ENCODE measurements at regions not wholly inside any gene's neighbourhood (a gene's known extent, or its start where the extent isn't known, plus 50 kb on each side); places are given as distances from the start of the nearest gene placed in this dataset.

DNA sequence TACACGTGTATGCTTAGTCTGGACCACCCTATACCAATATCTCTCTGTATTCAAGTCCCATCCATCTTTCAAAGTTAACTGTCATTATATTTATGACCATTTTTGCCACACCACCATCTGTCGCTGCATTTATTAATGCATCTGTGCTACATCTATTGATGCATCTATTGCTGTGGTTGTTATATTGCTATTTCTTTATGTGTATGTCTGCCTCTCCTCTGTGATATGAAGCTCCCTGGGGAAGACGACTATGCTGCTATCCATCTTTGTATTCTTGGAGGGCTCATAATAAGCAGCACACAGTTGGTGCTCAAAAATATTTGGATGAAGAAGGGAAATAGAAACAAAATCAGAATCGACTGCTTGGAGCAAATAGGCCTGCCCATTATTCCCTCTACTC, 357.6 kb downstream of the RPS29 start:
- TF ChIP-seq, protein P1, sequence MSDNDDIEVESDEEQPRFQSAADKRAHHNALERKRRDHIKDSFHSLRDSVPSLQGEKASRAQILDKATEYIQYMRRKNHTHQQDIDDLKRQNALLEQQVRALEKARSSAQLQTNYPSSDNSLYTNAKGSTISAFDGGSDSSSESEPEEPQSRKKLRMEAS (IDR thresholded peaks at IDR 0.05): no peak
- no peak for TF ChIP-seq YY1 (IDR thresholded peaks at IDR 0.05)
- TF ChIP-seq EGR1 (IDR thresholded peaks at IDR 0.05; ENCODE audit: low read depth in 2 of 2): no peak
- TF ChIP-seq TAF1 (conservative IDR thresholded peaks at IDR 0.05): no peak
- TF ChIP-seq JUND (IDR thresholded peaks at IDR 0.05): no peak
- TF ChIP-seq FOXA1 (IDR thresholded peaks at IDR 0.05): no peak
- TF ChIP-seq HNF4G (IDR thresholded peaks at IDR 0.05): no peak

DNA sequence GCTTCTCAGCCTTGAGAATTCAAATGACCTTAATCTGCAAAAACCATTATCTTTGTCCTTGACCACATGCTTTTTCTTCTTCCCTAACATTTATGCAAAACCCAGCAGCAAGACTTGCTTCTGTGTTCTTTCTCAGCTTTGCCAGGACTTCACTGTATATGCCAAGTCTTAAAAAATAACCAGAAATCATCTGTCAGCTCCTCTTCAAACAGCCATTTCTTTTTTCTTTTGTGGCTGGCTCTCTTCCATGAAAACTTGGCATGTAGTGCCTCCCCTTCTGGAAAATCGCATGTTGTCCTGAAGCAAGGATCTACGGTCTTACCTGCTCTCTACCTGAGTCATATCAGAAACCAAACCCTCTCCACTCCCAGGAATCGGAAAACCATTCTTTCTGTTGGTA, 364.9 kb downstream of the RPS29 start:
- WGBS: 85% methylated on average over 3 of the region's 3 CpGs
- no peak for TF ChIP-seq EGR1 (IDR thresholded peaks at IDR 0.05; ENCODE audit: low read depth in 2 of 2)
- TF ChIP-seq FOXA1 (IDR thresholded peaks at IDR 0.05): no peak
- TF ChIP-seq, protein P2, sequence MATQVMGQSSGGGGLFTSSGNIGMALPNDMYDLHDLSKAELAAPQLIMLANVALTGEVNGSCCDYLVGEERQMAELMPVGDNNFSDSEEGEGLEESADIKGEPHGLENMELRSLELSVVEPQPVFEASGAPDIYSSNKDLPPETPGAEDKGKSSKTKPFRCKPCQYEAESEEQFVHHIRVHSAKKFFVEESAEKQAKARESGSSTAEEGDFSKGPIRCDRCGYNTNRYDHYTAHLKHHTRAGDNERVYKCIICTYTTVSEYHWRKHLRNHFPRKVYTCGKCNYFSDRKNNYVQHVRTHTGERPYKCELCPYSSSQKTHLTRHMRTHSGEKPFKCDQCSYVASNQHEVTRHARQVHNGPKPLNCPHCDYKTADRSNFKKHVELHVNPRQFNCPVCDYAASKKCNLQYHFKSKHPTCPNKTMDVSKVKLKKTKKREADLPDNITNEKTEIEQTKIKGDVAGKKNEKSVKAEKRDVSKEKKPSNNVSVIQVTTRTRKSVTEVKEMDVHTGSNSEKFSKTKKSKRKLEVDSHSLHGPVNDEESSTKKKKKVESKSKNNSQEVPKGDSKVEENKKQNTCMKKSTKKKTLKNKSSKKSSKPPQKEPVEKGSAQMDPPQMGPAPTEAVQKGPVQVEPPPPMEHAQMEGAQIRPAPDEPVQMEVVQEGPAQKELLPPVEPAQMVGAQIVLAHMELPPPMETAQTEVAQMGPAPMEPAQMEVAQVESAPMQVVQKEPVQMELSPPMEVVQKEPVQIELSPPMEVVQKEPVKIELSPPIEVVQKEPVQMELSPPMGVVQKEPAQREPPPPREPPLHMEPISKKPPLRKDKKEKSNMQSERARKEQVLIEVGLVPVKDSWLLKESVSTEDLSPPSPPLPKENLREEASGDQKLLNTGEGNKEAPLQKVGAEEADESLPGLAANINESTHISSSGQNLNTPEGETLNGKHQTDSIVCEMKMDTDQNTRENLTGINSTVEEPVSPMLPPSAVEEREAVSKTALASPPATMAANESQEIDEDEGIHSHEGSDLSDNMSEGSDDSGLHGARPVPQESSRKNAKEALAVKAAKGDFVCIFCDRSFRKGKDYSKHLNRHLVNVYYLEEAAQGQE (IDR thresholded peaks at IDR 0.05): no peak
- no peak for TF ChIP-seq NR2F2 (IDR thresholded peaks at IDR 0.05)
- no peak for TF ChIP-seq JUND (IDR thresholded peaks at IDR 0.05)
- TF ChIP-seq RXRA (IDR thresholded peaks at IDR 0.05): no peak
- no peak for TF ChIP-seq YY1 (IDR thresholded peaks at IDR 0.05)
- TF ChIP-seq SP1 (IDR thresholded peaks at IDR 0.05): no peak
- TF ChIP-seq HNF4G (IDR thresholded peaks at IDR 0.05): no peak
- TF ChIP-seq, protein P3, sequence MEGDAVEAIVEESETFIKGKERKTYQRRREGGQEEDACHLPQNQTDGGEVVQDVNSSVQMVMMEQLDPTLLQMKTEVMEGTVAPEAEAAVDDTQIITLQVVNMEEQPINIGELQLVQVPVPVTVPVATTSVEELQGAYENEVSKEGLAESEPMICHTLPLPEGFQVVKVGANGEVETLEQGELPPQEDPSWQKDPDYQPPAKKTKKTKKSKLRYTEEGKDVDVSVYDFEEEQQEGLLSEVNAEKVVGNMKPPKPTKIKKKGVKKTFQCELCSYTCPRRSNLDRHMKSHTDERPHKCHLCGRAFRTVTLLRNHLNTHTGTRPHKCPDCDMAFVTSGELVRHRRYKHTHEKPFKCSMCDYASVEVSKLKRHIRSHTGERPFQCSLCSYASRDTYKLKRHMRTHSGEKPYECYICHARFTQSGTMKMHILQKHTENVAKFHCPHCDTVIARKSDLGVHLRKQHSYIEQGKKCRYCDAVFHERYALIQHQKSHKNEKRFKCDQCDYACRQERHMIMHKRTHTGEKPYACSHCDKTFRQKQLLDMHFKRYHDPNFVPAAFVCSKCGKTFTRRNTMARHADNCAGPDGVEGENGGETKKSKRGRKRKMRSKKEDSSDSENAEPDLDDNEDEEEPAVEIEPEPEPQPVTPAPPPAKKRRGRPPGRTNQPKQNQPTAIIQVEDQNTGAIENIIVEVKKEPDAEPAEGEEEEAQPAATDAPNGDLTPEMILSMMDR (IDR thresholded peaks at IDR 0.05; ENCODE audit: low read depth, low read length, missing input control): no peak
- TF ChIP-seq, protein P4, sequence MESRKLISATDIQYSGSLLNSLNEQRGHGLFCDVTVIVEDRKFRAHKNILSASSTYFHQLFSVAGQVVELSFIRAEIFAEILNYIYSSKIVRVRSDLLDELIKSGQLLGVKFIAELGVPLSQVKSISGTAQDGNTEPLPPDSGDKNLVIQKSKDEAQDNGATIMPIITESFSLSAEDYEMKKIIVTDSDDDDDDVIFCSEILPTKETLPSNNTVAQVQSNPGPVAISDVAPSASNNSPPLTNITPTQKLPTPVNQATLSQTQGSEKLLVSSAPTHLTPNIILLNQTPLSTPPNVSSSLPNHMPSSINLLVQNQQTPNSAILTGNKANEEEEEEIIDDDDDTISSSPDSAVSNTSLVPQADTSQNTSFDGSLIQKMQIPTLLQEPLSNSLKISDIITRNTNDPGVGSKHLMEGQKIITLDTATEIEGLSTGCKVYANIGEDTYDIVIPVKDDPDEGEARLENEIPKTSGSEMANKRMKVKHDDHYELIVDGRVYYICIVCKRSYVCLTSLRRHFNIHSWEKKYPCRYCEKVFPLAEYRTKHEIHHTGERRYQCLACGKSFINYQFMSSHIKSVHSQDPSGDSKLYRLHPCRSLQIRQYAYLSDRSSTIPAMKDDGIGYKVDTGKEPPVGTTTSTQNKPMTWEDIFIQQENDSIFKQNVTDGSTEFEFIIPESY (IDR thresholded peaks at IDR 0.05): no peak
- TF ChIP-seq GABPA (IDR thresholded peaks at IDR 0.05 in 1 of 2, conservative IDR thresholded peaks at IDR 0.05 in 1 of 2): no peak
- no peak for TF ChIP-seq HNF4A (conservative IDR thresholded peaks at IDR 0.05)
- TF ChIP-seq, protein P1 (IDR thresholded peaks at IDR 0.05): no peak
- no peak for TF ChIP-seq FOXA2 (IDR thresholded peaks at IDR 0.05)
- TF ChIP-seq, protein P5, sequence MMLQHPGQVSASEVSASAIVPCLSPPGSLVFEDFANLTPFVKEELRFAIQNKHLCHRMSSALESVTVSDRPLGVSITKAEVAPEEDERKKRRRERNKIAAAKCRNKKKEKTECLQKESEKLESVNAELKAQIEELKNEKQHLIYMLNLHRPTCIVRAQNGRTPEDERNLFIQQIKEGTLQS (IDR thresholded peaks at IDR 0.05): no peak
- no peak for TF ChIP-seq TAF1 (conservative IDR thresholded peaks at IDR 0.05)
- TF ChIP-seq RAD21 (IDR thresholded peaks at IDR 0.05): no peak
- Histone ChIP-seq H3K27me3 (ENCODE audit: control insufficient read depth in 4 of 4, insufficient read depth in 4 of 4, low read length in 3 of 4) (no peaks in the 10 kb centered on the region), H3K9ac (ENCODE audit: low read depth in 1 of 2, low read length in 2 of 2) (no peak overlapping the region), H3K4me3 (ENCODE audit: low read depth in 1 of 3, low read length in 3 of 3) (no peak overlapping the region), H3K27ac (ENCODE audit: low read depth in 1 of 2, low read length in 2 of 2) (no peak overlapping the region), H3K36me3 (ENCODE audit: control insufficient read depth in 4 of 4, insufficient read depth in 3 of 4, low read depth in 1 of 4, low read length in 3 of 4) (no peaks in the 10 kb centered on the region), H3K4me1 (ENCODE audit: control insufficient read depth in 4 of 4, insufficient read depth in 4 of 4, low read length in 3 of 4) (no peaks in the 10 kb centered on the region), H3K9me3 (ENCODE audit: control insufficient read depth in 4 of 4, low read length in 3 of 4) (no peaks in the 10 kb centered on the region)
- DNase-seq (ENCODE audit: low spot score): no peak

More for the DNA sequence above, 357.6 kb downstream of the RPS29 start:
- no peak overlapping the region for H3K27ac ChIP-seq (ENCODE audit: low read depth in 1 of 2, low read length in 2 of 2)
- WGBS: 80% methylated on average over 4 of the region's 4 CpGs
- H3K4me1 ChIP-seq (ENCODE audit: control insufficient read depth in 4 of 4, insufficient read depth in 4 of 4, low read length in 3 of 4): no peaks in the 10 kb centered on the region
- no peaks in the 10 kb centered on the region for H3K36me3 ChIP-seq (ENCODE audit: control insufficient read depth in 4 of 4, insufficient read depth in 3 of 4, low read depth in 1 of 4, low read length in 3 of 4)
- H3K9me3 ChIP-seq (ENCODE audit: control insufficient read depth in 4 of 4, low read length in 3 of 4): peaks cover 0 to 2% (median 0%) of the 10 kb centered on the region in 4 donors
- no peaks in the 10 kb centered on the region for H3K27me3 ChIP-seq (ENCODE audit: control insufficient read depth in 4 of 4, insufficient read depth in 4 of 4, low read length in 3 of 4)
- DNase-seq (ENCODE audit: low spot score): no peak
- H3K4me3 ChIP-seq (ENCODE audit: low read depth in 1 of 3, low read length in 3 of 3): no peak overlapping the region
- no peak overlapping the region for H3K9ac ChIP-seq (ENCODE audit: low read depth in 1 of 2, low read length in 2 of 2)
